Glutamatergic neuron (in vitro differentiated cells): ENCODE measurements at regions not wholly inside any gene's neighbourhood (a gene's known extent, or its start where the extent isn't known, plus 50 kb on each side); places are given as distances from the start of the nearest gene placed in this dataset.

Experiments used
- DNase-seq: peaks from one replicate; pipeline ENCODE4 v3.0.0; 2022
- H3K27ac Mint-ChIP-seq: one replicate; pipeline ENCODE4 v1.8.0; 2020; ENCODE audit warnings: mild to moderate bottlenecking, mixed read lengths, inconsistent platforms; ENCODE audit not compliant: unreplicated experiment
- H3K27me3 Mint-ChIP-seq: one replicate; pipeline ENCODE4 v1.8.0; 2020; ENCODE audit warnings: mild to moderate bottlenecking, moderate library complexity, mixed read lengths, inconsistent platforms; ENCODE audit not compliant: unreplicated experiment
- H3K36me3 Mint-ChIP-seq: one replicate; pipeline ENCODE4 v1.8.0; 2020; ENCODE audit warnings: mild to moderate bottlenecking, mixed read lengths, inconsistent platforms; ENCODE audit not compliant: unreplicated experiment
- H3K4me1 Mint-ChIP-seq: one replicate; pipeline ENCODE4 v1.8.0; 2020; ENCODE audit warnings: mild to moderate bottlenecking, low read depth, mixed read lengths, inconsistent platforms; ENCODE audit not compliant: unreplicated experiment
- H3K4me3 Mint-ChIP-seq: one replicate; pipeline ENCODE4 v1.8.0; 2020; ENCODE audit warnings: mild to moderate bottlenecking, mixed read lengths, inconsistent platforms; ENCODE audit not compliant: unreplicated experiment
- H3K9me3 Mint-ChIP-seq: one replicate; pipeline ENCODE4 v1.8.0; 2020; ENCODE audit warnings: mild to moderate bottlenecking, moderate library complexity, mixed read lengths, inconsistent platforms; ENCODE audit not compliant: unreplicated experiment
- CTCF ChIP-seq: fragments of 200-600 bp; sonication (generic); IDR thresholded peaks from one replicate; pipeline ENCODE4 v1.5.0; 2021; ENCODE audit not compliant: partially characterized antibody, unreplicated experiment

GRCh38 chr6:90406957-90407356 is 110.3 kb upstream of the BACH2 start:
- Mint-ChIP-seq H3K36me3 (no peaks in the 10 kb centered on the region), H3K4me1 (peaks cover 9% of the 10 kb centered on the region), H3K27me3 (peaks cover 3% of the 10 kb centered on the region), H3K9me3 (peaks cover 5% of the 10 kb centered on the region), H3K27ac (no peak overlapping the region), H3K4me3 (no peak overlapping the region)
- no peak for TF ChIP-seq CTCF
- no peak for DNase-seq

- Mint-ChIP-seq H3K36me3 (no peaks in the 10 kb centered on the region), H3K4me1 (peaks cover 9% of the 10 kb centered on the region), H3K27me3 (peaks cover 3% of the 10 kb centered on the region), H3K27ac (no peak overlapping the region), H3K4me3 (no peak overlapping the region), H3K9me3 (peaks cover 5% of the 10 kb centered on the region)
- no peak for DNase-seq
- TF ChIP-seq CTCF, result no peak
Observed at GRCh38 chr6:90406142-90406794, 109.6 kb upstream of the BACH2 start.

GRCh38 chr6:90403489-90404381 is 107.1 kb upstream of the BACH2 start:
- Mint-ChIP-seq H3K27ac (no peak overlapping the region), H3K36me3 (no peaks in the 10 kb centered on the region)

GRCh38 chr6:90402831-90403192 is 106.2 kb upstream of the BACH2 start:
- DNase-seq, result no peak
- H3K36me3 Mint-ChIP-seq, result no peaks in the 10 kb centered on the region
- peaks cover 6% of the 10 kb centered on the region for H3K9me3 Mint-ChIP-seq
- no peak overlapping the region for H3K27ac Mint-ChIP-seq
- no peak overlapping the region for H3K4me3 Mint-ChIP-seq
- peaks cover 9% of the 10 kb centered on the region for H3K4me1 Mint-ChIP-seq
- TF ChIP-seq CTCF, result no peak
- peaks cover 3% of the 10 kb centered on the region for H3K27me3 Mint-ChIP-seq

More at GRCh38 chr6:90403489-90404381, 107.1 kb upstream of the BACH2 start:
- TF ChIP-seq CTCF, result no peak
- no peak for DNase-seq
- H3K9me3 Mint-ChIP-seq, result peaks cover 6% of the 10 kb centered on the region
- H3K4me3 Mint-ChIP-seq, result no peak overlapping the region
- peaks cover 3% of the 10 kb centered on the region for H3K27me3 Mint-ChIP-seq
- peaks cover 9% of the 10 kb centered on the region for H3K4me1 Mint-ChIP-seq
